Fibroblast of villous mesenchyme (primary cell): ENCODE measurements at regions not wholly inside any gene's neighbourhood (a gene's known extent, or its start where the extent isn't known, plus 50 kb on each side); places are given as distances from the start of the nearest gene placed in this dataset.

Experiments
- DNase-seq: peaks from one replicate; pipeline ENCODE4 v3.0.0-alpha.2; 2010; ENCODE audit warnings: low read depth
- H3K4me3 ChIP-seq: 2 replicates; pipeline ENCODE4 v1.5.1; 2011; ENCODE audit warnings: low read depth, mild to moderate bottlenecking, low read length
- CTCF ChIP-seq: IDR thresholded peaks from 2 replicates; pipeline ENCODE4 v1.5.1; 2012; ENCODE audit warnings: low read depth, mild to moderate bottlenecking, low read length; ENCODE audit not compliant: insufficient read depth

DNA sequence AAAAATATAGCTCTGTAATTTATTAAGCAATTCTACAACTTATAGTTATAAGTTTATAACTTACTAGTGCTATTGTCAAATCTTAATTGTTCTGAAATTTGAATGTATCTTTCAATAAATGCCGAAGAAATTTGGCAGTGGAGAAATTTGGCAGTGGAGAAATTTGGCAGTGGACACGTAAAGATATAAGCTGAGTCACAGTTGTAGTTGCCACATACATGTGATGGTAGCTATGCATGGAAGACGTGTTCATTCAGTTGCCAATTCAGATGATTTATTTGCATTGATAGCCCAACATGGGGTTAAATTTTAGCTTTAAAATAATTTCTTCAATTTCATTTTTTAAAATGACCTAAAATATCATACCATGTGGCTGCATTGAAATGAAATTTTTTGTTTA is 127.8 kb upstream of the NR4A3 start:
- H3K4me3 ChIP-seq, result no peak overlapping the region
- no peak for DNase-seq
- no peak for TF ChIP-seq CTCF

GRCh38 chr9:99694393-99694792 is 127.3 kb upstream of the NR4A3 start:
- no peak for DNase-seq
- no peak overlapping the region for H3K4me3 ChIP-seq
- TF ChIP-seq CTCF, result no peak

GRCh38 chr9:99699396-99699795 is 122.3 kb upstream of the NR4A3 start:
- no peak overlapping the region for H3K4me3 ChIP-seq
- DNase-seq, result no peak
- TF ChIP-seq CTCF, result no peak

GRCh38 chr9:99712214-99712613 is 109.5 kb upstream of the NR4A3 start:
- H3K4me3 ChIP-seq, result no peak overlapping the region
- DNase-seq, result no peak
- TF ChIP-seq CTCF, result no peak

GRCh38 chr9:99713838-99714306 is 107.8 kb upstream of the NR4A3 start:
- no peak for DNase-seq
- TF ChIP-seq CTCF, result no peak
- no peak overlapping the region for H3K4me3 ChIP-seq

DNA sequence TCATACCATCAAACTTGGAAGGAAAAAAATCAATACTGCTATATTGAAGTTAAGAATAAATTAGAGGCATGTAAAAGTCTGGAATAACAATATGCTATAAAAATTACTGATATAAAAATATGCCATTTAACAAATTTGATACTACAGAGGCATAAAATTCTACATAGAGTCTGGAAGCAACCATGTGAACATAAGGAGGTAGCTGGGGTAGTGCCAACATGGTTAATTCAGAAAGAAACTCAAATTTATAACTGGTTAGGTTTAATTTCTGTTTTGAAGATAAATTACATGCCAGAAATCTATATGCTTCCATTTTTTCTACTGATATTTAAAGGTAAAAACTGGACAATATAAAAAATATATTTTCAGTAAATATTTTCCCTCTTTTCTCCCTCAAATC is 103.1 kb upstream of the NR4A3 start:
- H3K4me3 ChIP-seq, result no peak overlapping the region
- TF ChIP-seq CTCF, result no peak

DNA sequence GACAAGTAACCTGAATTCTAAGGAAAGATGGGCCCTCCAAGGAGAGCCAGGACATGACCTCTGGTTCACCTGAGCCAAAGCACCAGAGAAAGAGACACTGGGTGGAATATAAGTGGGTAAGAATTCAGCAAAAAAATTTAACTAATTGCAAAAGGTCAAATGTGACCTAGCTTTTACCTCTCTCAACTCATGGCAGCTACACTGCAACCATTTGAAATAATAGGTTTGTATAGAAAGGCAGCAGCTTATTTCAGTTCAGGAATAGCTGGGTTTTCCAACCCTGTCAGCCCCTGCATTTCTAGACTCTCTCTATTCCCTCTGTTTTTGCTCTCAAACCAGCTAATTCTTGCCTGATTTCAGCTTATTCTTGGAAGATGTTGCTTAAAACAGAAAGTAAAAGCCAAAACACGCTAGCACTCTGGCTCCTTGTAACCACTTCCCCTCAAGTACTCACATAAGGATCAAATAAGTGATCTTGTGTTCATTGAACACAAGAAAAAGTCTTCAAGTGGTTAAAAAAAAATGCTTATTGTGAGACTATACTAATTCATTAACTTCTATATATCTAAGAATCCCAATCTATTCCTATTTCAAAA is 101.1 kb upstream of the NR4A3 start:
- TF ChIP-seq CTCF, result no peak
- DNase-seq, result peak; percentile 20
- peak overlapping the region; percentile 28 for H3K4me3 ChIP-seq

More for the DNA sequence above, 103.1 kb upstream of the NR4A3 start:
- DNase-seq, result no peak
